CD4-positive, CD25-positive, alpha-beta regulatory T cell (primary cell): ENCODE measurements at regions not wholly inside any gene's neighbourhood (a gene's known extent, or its start where the extent isn't known, plus 50 kb on each side); places are given as distances from the start of the nearest gene placed in this dataset.
"Not testable (repeated sequence)": the region's sequence is repeated elsewhere in the genome, so short reads cannot be mapped to it uniquely, and the experiment has no call there.

Experiments
- ATAC-seq, 2 donors: fragments of 150-1000 bp; cut with Tn5 transposase; one replicate each; pipeline ENCODE4 v1.10.0; 2021; ENCODE audit warnings: low read depth in 2 of 2, moderate number of reproducible peaks in 2 of 2, moderate library complexity in 1 of 2
- DNase-seq, 3 donors: peaks; one replicate each; pipeline versions ENCODE4 v3.0.0 to v3.0.0-alpha.2; 2012 to 2022; ENCODE audit warnings: mixed read lengths in 1 of 3
- H3K27ac ChIP-seq: one replicate; pipeline ENCODE4 v1.7.0; 2013; ENCODE audit warnings: mild to moderate bottlenecking, low read length; ENCODE audit not compliant: insufficient read depth, poor library complexity, severe bottlenecking
- H3K27me3 ChIP-seq: one replicate; pipeline ENCODE4 v1.7.0; 2013; ENCODE audit warnings: low read length; ENCODE audit not compliant: control insufficient read depth, insufficient read depth
- H3K36me3 ChIP-seq: one replicate; pipeline ENCODE4 v1.7.0; 2013; ENCODE audit warnings: mild to moderate bottlenecking, low read length, moderate library complexity; ENCODE audit not compliant: control insufficient read depth, insufficient read depth
- H3K4me1 ChIP-seq: 2 replicates; pipeline ENCODE4 v1.7.0; 2013; ENCODE audit warnings: mild to moderate bottlenecking, low read length; ENCODE audit not compliant: insufficient read depth, control insufficient read depth, poor library complexity, severe bottlenecking
- H3K4me3 ChIP-seq: one replicate; pipeline ENCODE4 v1.7.0; 2013; ENCODE audit warnings: low read depth, mild to moderate bottlenecking, low read length, moderate library complexity
- H3K9me3 ChIP-seq, 2 experiments: 1 replicate in 1 of 2; 2 replicates in 1 of 2; pipeline ENCODE4 v1.7.0; 2013; ENCODE audit warnings: low read length in 2 of 2, mild to moderate bottlenecking in 1 of 2, moderate library complexity in 1 of 2; ENCODE audit not compliant: control insufficient read depth in 2 of 2
- H3K27ac Mint-ChIP-seq, 3 donors: one replicate each; pipeline ENCODE4 v1.8.0; 2020 to 2022; ENCODE audit warnings: mild to moderate bottlenecking in 3 of 3, mixed read lengths in 3 of 3, moderate library complexity in 2 of 3
- H3K27me3 Mint-ChIP-seq: one replicate; pipeline ENCODE4 v1.8.0; 2022; ENCODE audit warnings: mild to moderate bottlenecking, mixed read lengths
- H3K36me3 Mint-ChIP-seq: one replicate; pipeline ENCODE4 v1.8.0; 2020; ENCODE audit warnings: mixed read lengths
- H3K4me1 Mint-ChIP-seq, 4 donors: one replicate each; pipeline ENCODE4 v1.8.0; 2020 to 2022; ENCODE audit warnings: mixed read lengths in 4 of 4, mild to moderate bottlenecking in 1 of 4
- H3K4me3 Mint-ChIP-seq, 4 donors: one replicate each; pipeline ENCODE4 v1.8.0; 2020 to 2022; ENCODE audit warnings: mild to moderate bottlenecking in 4 of 4, mixed read lengths in 4 of 4, moderate library complexity in 3 of 4
- H3K9me3 Mint-ChIP-seq, 7 donors: one replicate each; pipeline ENCODE4 v1.8.0; 2020 to 2022; ENCODE audit warnings: mixed read lengths in 7 of 7, mild to moderate bottlenecking in 3 of 7, moderate library complexity in 2 of 7

DNA sequence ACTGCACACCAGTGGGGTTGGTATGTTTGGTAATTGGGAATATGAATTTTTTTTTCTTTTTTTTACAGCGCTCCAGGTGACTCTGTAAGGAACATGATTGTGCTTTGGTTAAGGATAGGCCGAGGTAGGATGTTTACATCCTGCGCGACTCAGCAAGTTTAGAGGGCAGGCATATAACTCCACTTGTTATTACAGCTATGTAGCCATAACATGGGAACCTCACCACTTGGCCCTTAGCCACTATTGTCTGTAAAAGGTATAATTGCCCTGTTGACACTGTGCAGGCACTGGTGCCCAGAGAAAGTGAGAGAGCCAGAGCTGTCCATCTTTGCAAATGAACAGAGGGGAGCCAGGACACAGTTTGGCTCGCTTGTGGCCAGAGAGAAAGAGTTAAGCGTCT lies 172.9 kb downstream of the MCHR2 start:
- peaks cover 11% of the 10 kb centered on the region for H3K27me3 Mint-ChIP-seq
- H3K27ac Mint-ChIP-seq = no peak overlapping the region
- no peaks in the 10 kb centered on the region for H3K36me3 Mint-ChIP-seq
- Histone ChIP-seq H3K36me3 (no peaks in the 10 kb centered on the region), H3K9me3 (no peaks in the 10 kb centered on the region), H3K27ac (no peak overlapping the region), H3K4me1 (no peaks in the 10 kb centered on the region), H3K4me3 (no peak overlapping the region), H3K27me3 (no peaks in the 10 kb centered on the region)
- H3K4me3 Mint-ChIP-seq = no peak overlapping the region
- DNase-seq (no peak), ATAC-seq (no peak)
- H3K4me1 Mint-ChIP-seq = peaks cover 0 to 10% (median 5%) of the 10 kb centered on the region in 4 donors
- H3K9me3 Mint-ChIP-seq = peaks cover 0 to 5% (median 0%) of the 10 kb centered on the region in 7 donors

DNA sequence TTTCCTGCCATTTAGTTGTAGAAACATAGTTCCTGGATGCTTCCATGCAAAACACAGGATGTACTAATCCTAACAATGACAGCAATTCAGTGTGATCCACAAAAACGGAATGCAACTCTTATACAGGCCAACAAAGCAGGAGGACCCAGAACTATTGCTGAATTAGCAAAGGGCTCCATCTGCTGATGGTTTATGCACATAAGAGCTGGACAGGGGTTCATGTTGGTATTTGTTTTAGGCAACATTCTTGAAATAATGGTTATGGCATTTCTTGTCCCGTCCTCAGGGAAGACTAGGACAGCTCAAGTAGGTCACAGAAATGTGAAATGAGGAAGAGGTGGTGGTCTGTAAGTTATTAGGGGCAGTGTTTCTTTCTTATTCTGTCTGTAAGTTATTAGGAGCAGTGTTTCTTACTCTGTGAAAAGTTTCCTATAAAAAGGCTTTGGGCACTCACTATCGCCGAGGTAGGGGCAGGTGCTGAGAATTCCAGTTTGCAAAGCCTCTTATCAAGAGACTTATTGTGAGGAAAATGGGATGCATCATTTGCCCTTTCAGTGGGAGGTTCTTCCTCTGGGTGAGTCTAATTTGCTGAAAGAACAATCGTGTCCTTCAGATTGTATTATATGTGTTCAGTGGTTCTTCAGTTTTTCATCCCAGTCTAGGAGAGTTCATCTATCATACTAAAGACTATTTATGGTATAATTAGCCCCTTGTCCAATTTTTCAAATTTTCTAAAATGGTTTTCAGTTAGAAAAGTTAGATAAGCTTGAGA lies 171.1 kb downstream of the MCHR2 start:
- no peaks in the 10 kb centered on the region for H3K9me3 ChIP-seq
- H3K4me3 ChIP-seq = no peak overlapping the region
- H3K9me3 Mint-ChIP-seq = peaks cover 0 to 3% (median 0%) of the 10 kb centered on the region in 7 donors
- H3K27ac ChIP-seq = no peak overlapping the region
- H3K4me1 ChIP-seq = no peaks in the 10 kb centered on the region
- DNase-seq (peak in 1 of 3 donors; percentile 47), ATAC-seq (no peak)
- H3K4me1 Mint-ChIP-seq = peaks cover 0 to 10% (median 5%) of the 10 kb centered on the region in 4 donors
- H3K27me3 Mint-ChIP-seq = peaks cover 11% of the 10 kb centered on the region
- no peaks in the 10 kb centered on the region for H3K27me3 ChIP-seq
- no peaks in the 10 kb centered on the region for H3K36me3 Mint-ChIP-seq
- peak overlapping the region in 3 of 4 donors; percentile 7 to 68 (median 63) for H3K4me3 Mint-ChIP-seq
- H3K27ac Mint-ChIP-seq = no peak overlapping the region
- H3K36me3 ChIP-seq = no peaks in the 10 kb centered on the region

DNA sequence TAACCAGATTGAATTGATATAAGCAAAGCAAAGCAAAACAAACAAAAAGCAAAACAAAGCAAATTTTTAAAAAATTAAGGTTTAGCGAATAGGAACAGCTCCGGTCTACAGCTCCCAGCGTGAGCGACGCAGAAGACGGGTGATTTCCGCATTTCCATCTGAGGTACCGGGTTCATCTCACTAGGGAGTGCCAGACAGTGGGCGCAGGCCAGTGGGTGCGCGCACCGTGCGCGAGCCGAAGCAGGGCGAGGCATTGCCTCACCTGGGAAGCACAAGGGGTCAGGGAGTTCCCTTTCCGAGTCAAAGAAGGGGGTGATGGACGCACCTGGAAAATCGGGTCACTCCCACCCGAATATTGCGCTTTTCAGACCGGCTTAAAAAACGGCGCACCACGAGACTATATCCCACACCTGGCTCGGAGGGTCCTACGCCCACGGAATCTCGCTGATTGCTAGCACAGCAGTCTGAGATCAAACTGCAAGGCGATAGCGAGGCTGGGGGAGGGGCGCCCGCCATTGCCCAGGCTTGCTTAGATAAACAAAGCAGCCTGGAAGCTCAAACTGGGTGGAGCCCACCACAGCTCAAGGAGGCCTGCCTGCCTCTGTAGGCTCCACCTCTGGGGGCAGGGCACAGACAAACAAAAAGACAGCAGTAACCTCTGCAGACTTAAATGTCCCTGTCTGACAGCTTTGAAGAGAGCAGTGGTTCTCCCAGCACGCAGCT lies 170.3 kb downstream of the MCHR2 start:
- H3K9me3 ChIP-seq, DNase-seq, H3K27me3 ChIP-seq, H3K27ac Mint-ChIP-seq, H3K4me3 ChIP-seq, H3K36me3 ChIP-seq, H3K27ac ChIP-seq, H3K36me3 Mint-ChIP-seq, ATAC-seq, H3K4me1 ChIP-seq, H3K9me3 Mint-ChIP-seq: not testable (repeated sequence)
- Mint-ChIP-seq H3K4me3 (peak overlapping the region in 2 of 4 donors; percentile 61 to 68), H3K27me3 (peaks cover 11% of the 10 kb centered on the region), H3K4me1 (peaks cover 0 to 10% (median 5%) of the 10 kb centered on the region in 4 donors)

GRCh38 chr6:99833034-99833433 lies 161.0 kb downstream of the MCHR2 start:
- peaks cover 0 to 2% (median 0%) of the 10 kb centered on the region in 7 donors for H3K9me3 Mint-ChIP-seq
- H3K9me3 ChIP-seq = no peaks in the 10 kb centered on the region
- H3K27ac ChIP-seq = no peak overlapping the region
- no peak overlapping the region for H3K4me3 Mint-ChIP-seq
- no peaks in the 10 kb centered on the region for H3K36me3 ChIP-seq
- H3K4me1 ChIP-seq = no peaks in the 10 kb centered on the region
- ATAC-seq = no peak
- no peaks in the 10 kb centered on the region for H3K27me3 ChIP-seq
- no peak for DNase-seq
- no peaks in the 10 kb centered on the region for H3K4me1 Mint-ChIP-seq
- H3K36me3 Mint-ChIP-seq = no peaks in the 10 kb centered on the region
- H3K27ac Mint-ChIP-seq = no peak overlapping the region
- no peak overlapping the region for H3K4me3 ChIP-seq
- H3K27me3 Mint-ChIP-seq = peaks cover 4% of the 10 kb centered on the region

DNA sequence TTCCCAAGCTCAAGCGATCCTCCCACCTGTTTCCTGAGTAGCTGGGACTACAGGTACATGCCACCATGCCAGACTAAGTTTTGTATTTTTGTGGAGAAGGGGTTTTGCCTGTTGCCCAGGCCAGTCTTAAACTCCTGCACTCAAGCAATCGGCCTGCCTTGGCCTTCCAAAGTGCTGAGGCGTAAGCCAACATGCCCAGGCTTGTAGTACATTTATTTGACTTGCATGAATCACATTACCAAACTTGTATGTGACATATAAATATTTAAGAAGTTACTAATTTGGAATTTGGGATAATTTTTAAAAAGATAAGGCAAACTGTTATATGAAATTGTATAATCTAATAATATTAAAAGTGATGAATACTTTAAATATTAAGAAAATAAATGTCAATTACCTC lies 157.6 kb downstream of the MCHR2 start:
- no peak overlapping the region for H3K27ac Mint-ChIP-seq
- H3K9me3 ChIP-seq = no peaks in the 10 kb centered on the region
- H3K27me3 ChIP-seq = peaks cover 3% of the 10 kb centered on the region
- peaks cover 0 to 2% (median 0%) of the 10 kb centered on the region in 7 donors for H3K9me3 Mint-ChIP-seq
- H3K4me3 Mint-ChIP-seq = no peak overlapping the region
- ATAC-seq (no peak), DNase-seq (no peak)
- H3K4me1 Mint-ChIP-seq = no peaks in the 10 kb centered on the region
- H3K27ac ChIP-seq = no peak overlapping the region
- H3K4me1 ChIP-seq = no peaks in the 10 kb centered on the region
- peaks cover 4% of the 10 kb centered on the region for H3K27me3 Mint-ChIP-seq
- H3K36me3 ChIP-seq = no peaks in the 10 kb centered on the region
- no peak overlapping the region for H3K4me3 ChIP-seq
- no peaks in the 10 kb centered on the region for H3K36me3 Mint-ChIP-seq

GRCh38 chr6:99838607-99839006 lies 155.4 kb downstream of the MCHR2 start:
- DNase-seq (no peak), ATAC-seq (no peak)
- no peaks in the 10 kb centered on the region for H3K36me3 ChIP-seq
- no peaks in the 10 kb centered on the region for H3K4me1 ChIP-seq
- H3K27me3 Mint-ChIP-seq = peaks cover 4% of the 10 kb centered on the region
- H3K27ac Mint-ChIP-seq = no peak overlapping the region
- no peak overlapping the region for H3K4me3 ChIP-seq
- H3K4me1 Mint-ChIP-seq = no peaks in the 10 kb centered on the region
- H3K9me3 Mint-ChIP-seq = peaks cover 0 to 2% (median 0%) of the 10 kb centered on the region in 7 donors
- no peaks in the 10 kb centered on the region for H3K9me3 ChIP-seq
- H3K36me3 Mint-ChIP-seq = no peaks in the 10 kb centered on the region
- H3K27me3 ChIP-seq = peaks cover 3% of the 10 kb centered on the region
- no peak overlapping the region for H3K27ac ChIP-seq
- H3K4me3 Mint-ChIP-seq = no peak overlapping the region

GRCh38 chr6:99841297-99841696 lies 152.7 kb downstream of the MCHR2 start:
- DNase-seq = no peak
- peaks cover 0 to 2% (median 0%) of the 10 kb centered on the region in 7 donors for H3K9me3 Mint-ChIP-seq
- H3K36me3 Mint-ChIP-seq = no peaks in the 10 kb centered on the region
- no peak for ATAC-seq
- H3K9me3 ChIP-seq = no peaks in the 10 kb centered on the region
- no peaks in the 10 kb centered on the region for H3K4me1 Mint-ChIP-seq
- H3K27ac ChIP-seq = no peak overlapping the region
- H3K4me3 Mint-ChIP-seq = no peak overlapping the region
- H3K4me3 ChIP-seq = no peak overlapping the region
- no peaks in the 10 kb centered on the region for H3K27me3 Mint-ChIP-seq
- no peaks in the 10 kb centered on the region for H3K4me1 ChIP-seq
- no peak overlapping the region for H3K27ac Mint-ChIP-seq
- peaks cover 3% of the 10 kb centered on the region for H3K27me3 ChIP-seq
- H3K36me3 ChIP-seq = no peaks in the 10 kb centered on the region
